Astrocyte (in vitro differentiated cells and primary cell): ENCODE measurements at regions not wholly inside any gene's neighbourhood (a gene's known extent, or its start where the extent isn't known, plus 50 kb on each side); places are given as distances from the start of the nearest gene placed in this dataset.

ENCODE experiments used
- EZH2 ChIP-seq: IDR thresholded peaks from 2 replicates; pipeline ENCODE4 v1.6.1; 2012; ENCODE audit warnings: mild to moderate bottlenecking, low read length, inconsistent platforms; ENCODE audit not compliant: insufficient read depth
- TF ChIP-seq, protein P1 (sequence below): IDR thresholded peaks from 2 replicates; pipeline ENCODE4 v1.5.1; 2011; ENCODE audit warnings: low read depth, mild to moderate bottlenecking, inconsistent platforms, low read length, moderate library complexity; ENCODE audit not compliant: insufficient read depth

DNA sequence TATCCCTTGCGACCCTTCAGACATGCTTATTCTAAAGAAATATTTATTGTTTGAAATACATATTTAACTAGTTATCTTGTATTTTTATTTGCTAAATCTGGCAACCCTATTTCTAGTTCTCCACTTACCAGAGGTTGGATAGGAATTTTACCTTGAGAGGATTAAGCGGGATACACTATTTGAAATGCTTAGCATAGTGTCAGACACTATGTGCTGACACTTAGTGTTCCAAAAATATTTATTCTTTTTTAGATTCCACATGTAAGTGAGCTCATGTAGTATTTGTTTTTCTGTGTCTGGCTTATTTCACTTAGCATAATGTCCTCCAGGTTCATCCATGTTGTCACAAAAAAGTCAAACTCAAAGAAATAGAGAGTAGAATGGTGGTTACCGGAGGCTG lies 78.7 kb downstream of the NTMT2 start:
- TF ChIP-seq, protein P1, sequence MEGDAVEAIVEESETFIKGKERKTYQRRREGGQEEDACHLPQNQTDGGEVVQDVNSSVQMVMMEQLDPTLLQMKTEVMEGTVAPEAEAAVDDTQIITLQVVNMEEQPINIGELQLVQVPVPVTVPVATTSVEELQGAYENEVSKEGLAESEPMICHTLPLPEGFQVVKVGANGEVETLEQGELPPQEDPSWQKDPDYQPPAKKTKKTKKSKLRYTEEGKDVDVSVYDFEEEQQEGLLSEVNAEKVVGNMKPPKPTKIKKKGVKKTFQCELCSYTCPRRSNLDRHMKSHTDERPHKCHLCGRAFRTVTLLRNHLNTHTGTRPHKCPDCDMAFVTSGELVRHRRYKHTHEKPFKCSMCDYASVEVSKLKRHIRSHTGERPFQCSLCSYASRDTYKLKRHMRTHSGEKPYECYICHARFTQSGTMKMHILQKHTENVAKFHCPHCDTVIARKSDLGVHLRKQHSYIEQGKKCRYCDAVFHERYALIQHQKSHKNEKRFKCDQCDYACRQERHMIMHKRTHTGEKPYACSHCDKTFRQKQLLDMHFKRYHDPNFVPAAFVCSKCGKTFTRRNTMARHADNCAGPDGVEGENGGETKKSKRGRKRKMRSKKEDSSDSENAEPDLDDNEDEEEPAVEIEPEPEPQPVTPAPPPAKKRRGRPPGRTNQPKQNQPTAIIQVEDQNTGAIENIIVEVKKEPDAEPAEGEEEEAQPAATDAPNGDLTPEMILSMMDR, result no peak
- TF ChIP-seq EZH2, result no peak
